Hindlimb muscle (tissue), 1 donor: ENCODE measurements at regions not wholly inside any gene's neighbourhood (a gene's known extent, or its start where the extent isn't known, plus 50 kb on each side); places are given as distances from the start of the nearest gene placed in this dataset.

ENCODE experiments used
- DNase-seq: peaks from one replicate; pipeline ENCODE4 v3.0.0-alpha.2; 2013

- DNase-seq, result no peak
Observed at GRCh38 chr16:5575646-5576245, 478.2 kb upstream of the EEF2KMT start.

- no peak for DNase-seq
Observed at GRCh38 chr16:5575121-5575520, 477.5 kb upstream of the EEF2KMT start.

GRCh38 chr16:5572056-5572455 is 474.5 kb upstream of the EEF2KMT start:
- DNase-seq, result no peak

GRCh38 chr16:5571446-5571845 is 473.9 kb upstream of the EEF2KMT start:
- no peak for DNase-seq

- DNase-seq, result no peak
Observed at GRCh38 chr16:5561800-5562199, 464.2 kb upstream of the EEF2KMT start.

GRCh38 chr16:5560084-5560483 is 462.5 kb upstream of the EEF2KMT start:
- no peak for DNase-seq

GRCh38 chr16:5557966-5558365 is 460.4 kb upstream of the EEF2KMT start:
- no peak for DNase-seq

GRCh38 chr16:5557448-5557847 is 459.9 kb upstream of the EEF2KMT start:
- DNase-seq, result no peak

GRCh38 chr16:5556158-5556810 is 458.7 kb upstream of the EEF2KMT start:
- no peak for DNase-seq

GRCh38 chr16:5551909-5552308 is 454.3 kb upstream of the EEF2KMT start:
- no peak for DNase-seq

- DNase-seq, result no peak
Observed at GRCh38 chr16:5549802-5550201, 452.2 kb upstream of the EEF2KMT start.

- DNase-seq, result no peak
Observed at GRCh38 chr16:5541356-5541755, 443.8 kb upstream of the EEF2KMT start.

GRCh38 chr16:5537347-5537746 is 439.8 kb upstream of the EEF2KMT start:
- no peak for DNase-seq

- no peak for DNase-seq
Observed at GRCh38 chr16:5533321-5533888, 435.8 kb upstream of the EEF2KMT start.

- DNase-seq, result no peak
Observed at GRCh38 chr16:5527817-5528216, 430.2 kb upstream of the EEF2KMT start.

GRCh38 chr16:5526826-5527225 is 429.2 kb upstream of the EEF2KMT start:
- DNase-seq, result no peak

- no peak for DNase-seq
Observed at GRCh38 chr16:5523829-5524228, 426.2 kb upstream of the EEF2KMT start.

- no peak for DNase-seq
Observed at GRCh38 chr16:5516115-5516514, 418.5 kb upstream of the EEF2KMT start.

GRCh38 chr16:5512014-5512413 is 414.4 kb upstream of the EEF2KMT start:
- DNase-seq, result no peak

- DNase-seq, result no peak
Observed at GRCh38 chr16:5510819-5511370, 413.3 kb upstream of the EEF2KMT start.

- DNase-seq, result no peak
Observed at GRCh38 chr16:5509794-5510193, 412.2 kb upstream of the EEF2KMT start.

- no peak for DNase-seq
Observed at GRCh38 chr16:5509336-5509735, 411.7 kb upstream of the EEF2KMT start.

- no peak for DNase-seq
Observed at GRCh38 chr16:5508371-5508770, 410.8 kb upstream of the EEF2KMT start.

- DNase-seq, result no peak
Observed at GRCh38 chr16:5506021-5506420, 408.4 kb upstream of the EEF2KMT start.
